OCI-LY3 (cell line): ENCODE measurements at regions not wholly inside any gene's neighbourhood (a gene's known extent, or its start where the extent isn't known, plus 50 kb on each side); places are given as distances from the start of the nearest gene placed in this dataset.

Source experiments
- CTCF ChIP-seq: fragments of 200-600, 300-600 bp; sonication (generic); IDR thresholded peaks from 2 replicates; pipeline ENCODE4 v1.5.1; 2014; ENCODE audit warnings: antibody characterized with exemption, low read length, low read depth
- EZH2phosphoT487 ChIP-seq: fragments of 200-600 bp; shearing (Covaris generic); IDR thresholded peaks from 2 replicates; pipeline ENCODE4 v1.6.1; 2018; ENCODE audit warnings: antibody characterized with exemption, mixed run types, low read depth

DNA sequence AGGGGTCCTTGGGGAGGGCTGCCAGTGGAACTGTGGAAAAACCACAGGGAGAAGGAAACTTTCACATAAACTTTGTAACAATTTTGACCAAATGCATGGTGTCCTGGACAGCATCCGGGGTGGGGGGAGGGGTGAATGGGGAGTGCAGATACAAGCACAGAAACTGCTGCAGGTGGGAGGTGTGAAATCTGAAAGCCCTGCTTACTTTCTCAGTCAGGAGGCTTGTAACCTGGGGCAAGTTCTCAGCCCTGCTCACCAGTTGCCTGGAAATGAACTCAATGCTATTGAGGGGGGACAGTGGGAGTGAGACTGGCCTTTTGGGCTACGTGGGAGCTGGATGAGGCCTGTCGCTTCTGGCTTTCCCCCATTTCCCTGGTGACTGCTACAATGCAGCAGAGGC is 694.5 kb upstream of the ZNF608 start:
- TF ChIP-seq CTCF (no peak), EZH2phosphoT487 (no peak)
